Activated T-cell treated with anti-CD3 and anti-CD28 coated beads, Interleukin-2, amount 50 U/mL, for 24 hours (primary cell): ENCODE measurements at regions not wholly inside any gene's neighbourhood (a gene's known extent, or its start where the extent isn't known, plus 50 kb on each side); places are given as distances from the start of the nearest gene placed in this dataset.

Experiments used
- DNase-seq: peaks from one replicate; pipeline ENCODE4 v3.0.0-alpha.2; 2020
- H3K27ac Mint-ChIP-seq: 2 replicates; pipeline ENCODE4 v1.8.0; 2020; ENCODE audit warnings: mild to moderate bottlenecking, mixed read lengths
- H3K27me3 Mint-ChIP-seq: 2 replicates; pipeline ENCODE4 v1.8.0; 2020; ENCODE audit warnings: mixed read lengths
- H3K36me3 Mint-ChIP-seq: 2 replicates; pipeline ENCODE4 v1.8.0; 2020; ENCODE audit warnings: low read depth, mixed read lengths
- H3K4me1 Mint-ChIP-seq: 2 replicates; pipeline ENCODE4 v1.8.0; 2020; ENCODE audit warnings: low read depth, mixed read lengths
- H3K4me3 Mint-ChIP-seq: 2 replicates; pipeline ENCODE4 v1.8.0; 2020; ENCODE audit warnings: mild to moderate bottlenecking, moderate library complexity, mixed read lengths
- H3K9me3 Mint-ChIP-seq: 2 replicates; pipeline ENCODE4 v1.8.0; 2020; ENCODE audit warnings: mixed read lengths

DNA sequence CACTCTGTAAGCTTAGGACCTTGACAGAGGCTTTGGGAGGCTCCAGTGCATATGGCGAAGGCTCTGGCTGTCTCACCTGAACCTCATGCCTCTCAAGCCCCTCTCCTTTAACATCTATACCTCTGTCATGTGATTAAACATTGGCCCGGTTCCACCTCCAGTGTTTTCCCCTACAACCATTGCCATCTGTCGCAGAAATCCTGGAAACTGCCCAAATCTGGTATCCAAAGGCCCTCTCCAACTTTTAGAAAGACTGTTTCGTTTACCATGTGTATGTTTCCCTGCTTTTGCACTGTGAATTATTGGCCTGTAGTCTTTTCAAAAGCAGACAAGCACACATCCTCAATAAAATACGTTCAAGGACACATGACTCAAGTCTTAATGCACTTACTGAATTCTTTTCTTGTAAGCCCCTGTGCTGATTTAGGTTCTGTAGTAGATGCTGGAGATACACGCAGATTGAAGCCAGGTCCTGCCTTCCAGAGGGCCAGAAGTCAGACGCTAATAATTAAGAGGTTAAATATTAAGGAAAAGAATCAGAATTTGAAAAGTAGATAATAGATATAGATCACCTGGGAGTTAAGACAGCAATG is 386.4 kb upstream of the SLC14A2 start:
- Mint-ChIP-seq H3K27ac (no peak overlapping the region), H3K36me3 (no peaks in the 10 kb centered on the region), H3K27me3 (no peaks in the 10 kb centered on the region), H3K9me3 (no peaks in the 10 kb centered on the region), H3K4me3 (no peak overlapping the region), H3K4me1 (no peaks in the 10 kb centered on the region)
- no peak for DNase-seq

DNA sequence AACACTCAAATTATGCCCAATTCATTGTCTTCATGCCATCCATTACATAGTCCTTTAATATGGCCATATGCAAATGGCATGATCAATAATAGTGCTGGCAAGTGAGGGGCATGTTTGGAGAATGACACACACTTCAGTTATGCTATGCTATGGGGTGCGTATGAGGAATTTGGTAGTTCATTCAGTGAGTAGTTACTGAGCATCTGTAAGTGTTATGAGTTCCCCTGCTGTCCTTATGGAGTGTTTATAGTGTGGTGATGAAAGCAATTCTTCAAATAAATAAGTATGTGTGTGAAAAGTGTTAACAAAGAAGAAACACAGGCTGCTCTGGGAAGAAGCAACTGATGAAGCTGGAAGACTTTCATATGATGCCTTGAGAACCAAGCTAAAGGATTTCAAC is 383.7 kb upstream of the SLC14A2 start:
- no peaks in the 10 kb centered on the region for H3K36me3 Mint-ChIP-seq
- no peak overlapping the region for H3K27ac Mint-ChIP-seq
- H3K4me1 Mint-ChIP-seq = no peaks in the 10 kb centered on the region
- DNase-seq = no peak
- H3K9me3 Mint-ChIP-seq = no peaks in the 10 kb centered on the region
- no peaks in the 10 kb centered on the region for H3K27me3 Mint-ChIP-seq
- H3K4me3 Mint-ChIP-seq = no peak overlapping the region

DNA sequence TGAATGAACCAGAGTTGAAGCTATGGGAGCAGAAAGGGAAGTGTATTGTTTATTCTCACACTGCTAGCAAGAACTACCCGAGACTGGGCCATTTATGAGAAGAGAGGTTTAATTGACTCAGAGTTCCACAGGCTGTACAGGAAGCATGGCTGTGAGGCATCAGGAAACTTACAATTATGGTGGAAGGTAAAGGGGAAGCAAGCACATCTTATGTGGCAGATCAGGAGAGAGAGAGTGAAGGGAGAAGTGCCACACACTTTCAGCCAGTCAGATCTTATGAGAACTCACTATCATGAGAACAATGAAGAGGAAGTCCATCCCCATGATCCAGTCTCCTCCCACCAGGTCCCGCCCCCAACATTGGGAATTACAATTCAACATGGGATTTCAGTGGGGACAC is 383.2 kb upstream of the SLC14A2 start:
- Mint-ChIP-seq H3K4me3 (no peak overlapping the region), H3K9me3 (no peaks in the 10 kb centered on the region), H3K27ac (no peak overlapping the region), H3K4me1 (no peaks in the 10 kb centered on the region), H3K36me3 (no peaks in the 10 kb centered on the region), H3K27me3 (no peaks in the 10 kb centered on the region)
- DNase-seq = no peak

DNA sequence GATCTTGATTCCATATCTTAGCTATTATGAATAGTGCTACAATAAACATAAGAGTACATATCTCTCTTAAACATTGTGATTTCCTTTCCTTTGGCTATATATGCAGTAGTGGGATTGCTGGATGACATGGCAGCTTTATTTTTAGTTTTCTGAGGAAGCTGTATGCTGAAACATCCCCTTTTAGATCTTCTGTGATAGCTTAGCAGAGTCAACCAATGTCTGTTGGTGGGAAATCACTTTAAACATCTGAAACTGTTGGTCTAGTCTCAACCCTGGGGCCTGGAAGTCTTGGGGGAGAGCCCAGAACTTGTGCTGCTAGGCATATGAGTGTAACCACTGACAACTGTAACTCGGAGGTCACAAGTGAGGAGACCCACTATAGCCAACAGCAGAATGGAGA is 378.6 kb upstream of the SLC14A2 start:
- DNase-seq = no peak

DNA sequence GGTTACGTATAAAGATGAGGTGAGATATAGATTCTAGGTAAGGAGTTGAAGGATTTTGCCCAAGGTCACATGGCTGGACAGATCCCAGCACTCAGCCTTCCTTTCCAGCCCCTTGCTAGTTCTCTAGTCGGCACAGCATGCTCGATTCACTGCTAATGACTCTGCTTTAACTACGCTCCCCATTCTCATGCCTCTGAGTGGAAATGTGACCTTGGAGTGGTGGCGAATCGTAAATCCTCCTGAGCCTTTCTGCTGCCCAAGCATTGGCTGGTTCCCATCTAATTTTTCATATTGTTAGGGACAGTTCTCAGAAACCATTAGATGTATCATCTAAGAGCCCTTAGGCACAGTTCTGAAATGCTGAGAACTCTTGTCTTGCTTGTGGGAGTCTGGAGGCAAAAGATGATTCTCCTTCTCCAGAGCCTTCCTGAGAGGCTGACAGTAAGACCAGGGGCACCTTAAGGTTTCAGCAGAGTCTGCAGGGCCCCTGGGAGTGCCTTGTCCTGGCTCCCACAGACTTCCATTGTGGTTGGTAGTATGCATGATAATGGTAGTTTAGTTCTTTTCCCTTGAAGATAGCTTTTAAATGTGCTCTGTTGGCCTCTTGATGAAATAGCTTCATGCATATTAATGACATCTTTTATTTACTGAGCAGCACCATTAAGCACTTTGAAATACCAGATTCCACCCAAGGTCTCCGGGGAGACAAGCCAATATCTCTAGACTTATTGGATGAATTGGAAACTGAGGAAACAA is 377.8 kb upstream of the SLC14A2 start:
- Mint-ChIP-seq H3K27ac (no peak overlapping the region), H3K9me3 (no peaks in the 10 kb centered on the region), H3K4me3 (no peak overlapping the region)

More for the DNA sequence above, 378.6 kb upstream of the SLC14A2 start:
- H3K27me3 Mint-ChIP-seq = peaks cover 5% of the 10 kb centered on the region
- H3K27ac Mint-ChIP-seq = no peak overlapping the region
- no peaks in the 10 kb centered on the region for H3K9me3 Mint-ChIP-seq
- H3K36me3 Mint-ChIP-seq = no peaks in the 10 kb centered on the region
- no peaks in the 10 kb centered on the region for H3K4me1 Mint-ChIP-seq
- no peak overlapping the region for H3K4me3 Mint-ChIP-seq

DNA sequence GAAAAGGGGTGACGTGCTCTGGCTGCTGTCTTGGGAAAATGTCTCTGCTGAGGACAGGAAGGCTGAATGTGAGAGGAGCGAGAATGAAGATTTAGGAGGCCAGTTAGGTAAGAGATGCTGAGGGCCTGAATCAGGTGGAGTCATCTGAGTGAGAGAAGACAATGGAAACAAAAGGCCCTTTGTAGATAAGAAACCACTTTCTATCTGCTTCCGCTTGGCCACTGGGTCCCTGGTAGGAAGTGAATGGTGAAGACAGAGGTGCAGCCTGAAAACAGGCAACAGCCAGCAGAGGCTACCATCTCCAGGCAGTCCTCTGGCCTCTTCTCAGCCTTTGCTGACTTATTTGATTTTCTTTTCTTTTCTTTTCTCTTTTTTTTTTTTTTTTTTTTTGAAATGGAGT is 374.0 kb upstream of the SLC14A2 start:
- Mint-ChIP-seq H3K4me3 (no peak overlapping the region), H3K9me3 (no peaks in the 10 kb centered on the region), H3K4me1 (no peaks in the 10 kb centered on the region), H3K27me3 (peaks cover 5% of the 10 kb centered on the region), H3K36me3 (no peaks in the 10 kb centered on the region), H3K27ac (no peak overlapping the region)
- DNase-seq = no peak

More for the DNA sequence above, 377.8 kb upstream of the SLC14A2 start:
- DNase-seq = no peak
- no peaks in the 10 kb centered on the region for H3K36me3 Mint-ChIP-seq
- H3K27me3 Mint-ChIP-seq = peaks cover 5% of the 10 kb centered on the region
- no peaks in the 10 kb centered on the region for H3K4me1 Mint-ChIP-seq

DNA sequence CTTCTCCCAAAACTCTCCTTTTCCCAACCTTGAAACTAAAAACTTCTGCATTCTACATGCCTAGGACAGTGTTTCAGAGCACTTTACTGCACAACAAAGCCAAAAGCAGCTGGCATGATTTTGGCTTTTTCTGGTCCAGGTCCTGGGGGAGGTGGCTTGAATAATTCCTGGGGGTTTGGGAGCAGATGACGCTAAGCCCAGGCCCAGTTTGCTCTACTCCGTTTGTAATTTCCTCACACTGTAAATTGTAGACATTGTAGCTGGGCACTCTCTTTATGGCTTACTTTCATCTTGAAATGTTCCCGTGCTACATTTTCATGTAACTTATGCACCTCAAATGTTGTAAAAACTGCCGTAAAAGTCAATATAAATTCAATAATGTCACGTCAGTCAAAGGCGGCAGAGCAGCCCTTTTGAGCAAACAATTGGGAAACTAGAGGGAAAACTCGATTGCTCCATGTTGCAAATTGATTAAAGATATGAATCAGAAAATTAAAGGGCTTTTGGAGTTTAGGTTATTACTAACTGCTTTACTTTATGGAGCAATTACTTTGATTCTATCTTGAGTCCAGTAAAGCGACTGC is 373.2 kb upstream of the SLC14A2 start:
- peaks cover 5% of the 10 kb centered on the region for H3K27me3 Mint-ChIP-seq

DNA sequence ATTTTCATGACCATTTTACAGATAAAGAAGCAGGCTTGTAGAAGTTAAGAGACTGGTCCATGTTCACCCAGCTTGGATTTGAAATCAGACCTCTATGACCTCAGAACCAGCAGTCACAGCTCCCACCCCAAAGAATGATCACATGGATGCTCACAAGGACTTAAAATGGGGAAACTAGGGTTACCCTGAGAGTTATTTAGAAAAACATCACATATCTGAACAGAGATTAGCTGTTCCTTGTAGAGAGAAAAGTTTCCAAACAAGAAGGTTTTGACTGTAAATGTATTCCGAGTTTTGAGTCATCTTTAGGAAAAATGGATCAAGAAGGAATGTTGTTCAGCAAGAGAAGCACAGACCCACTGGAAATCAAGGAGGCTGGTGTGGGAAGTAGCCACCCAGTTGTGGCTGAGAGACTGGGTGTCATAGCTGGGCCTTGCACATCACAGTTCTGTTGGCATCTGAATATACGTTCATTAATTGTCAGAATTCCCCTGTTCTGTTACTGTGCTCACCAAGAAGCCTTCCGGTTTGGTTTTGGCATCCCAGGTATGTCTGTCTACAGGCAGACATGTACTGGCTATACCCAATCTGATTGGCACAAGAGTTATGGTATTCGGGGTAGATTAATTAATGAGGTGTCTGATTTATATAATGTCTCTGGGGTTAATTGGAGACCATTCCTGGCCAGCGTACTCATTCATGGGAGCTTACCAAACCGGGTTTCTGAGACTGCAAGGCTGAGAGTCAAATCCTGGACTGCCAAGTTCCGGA is 371.8 kb upstream of the SLC14A2 start:
- Mint-ChIP-seq H3K9me3 (no peaks in the 10 kb centered on the region), H3K4me3 (no peak overlapping the region), H3K36me3 (no peaks in the 10 kb centered on the region)

More for the DNA sequence above, 373.2 kb upstream of the SLC14A2 start:
- H3K36me3 Mint-ChIP-seq = no peaks in the 10 kb centered on the region
- H3K4me1 Mint-ChIP-seq = no peaks in the 10 kb centered on the region
- no peaks in the 10 kb centered on the region for H3K9me3 Mint-ChIP-seq
- no peak for DNase-seq
- no peak overlapping the region for H3K27ac Mint-ChIP-seq
- no peak overlapping the region for H3K4me3 Mint-ChIP-seq

DNA sequence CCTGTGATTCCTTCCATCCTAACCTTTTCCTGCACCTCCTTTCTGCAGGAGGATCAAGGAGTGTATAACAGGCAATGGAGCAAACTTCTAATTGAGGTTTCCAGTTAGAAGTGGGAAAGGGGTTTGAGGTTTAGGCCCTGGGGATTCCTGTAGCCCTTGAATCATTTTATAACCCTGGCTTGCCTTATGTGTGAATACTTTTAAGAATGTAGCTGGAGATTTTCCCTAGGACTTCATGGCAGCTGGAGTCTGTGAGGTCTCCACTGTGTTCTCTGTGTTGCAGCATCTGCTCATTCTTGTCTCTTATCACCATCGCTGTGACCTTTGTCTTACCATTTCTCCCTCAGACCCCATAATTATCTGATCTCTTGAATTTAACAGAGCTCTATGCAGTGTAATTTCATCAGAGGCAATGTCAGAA is 370.2 kb upstream of the SLC14A2 start:
- no peaks in the 10 kb centered on the region for H3K4me1 Mint-ChIP-seq
- DNase-seq = no peak
- H3K27ac Mint-ChIP-seq = no peak overlapping the region
- no peaks in the 10 kb centered on the region for H3K9me3 Mint-ChIP-seq
- peaks cover 17% of the 10 kb centered on the region for H3K27me3 Mint-ChIP-seq
- no peak overlapping the region for H3K4me3 Mint-ChIP-seq
- H3K36me3 Mint-ChIP-seq = no peaks in the 10 kb centered on the region

More for the DNA sequence above, 371.8 kb upstream of the SLC14A2 start:
- H3K27ac Mint-ChIP-seq = no peak overlapping the region
- H3K4me1 Mint-ChIP-seq = no peaks in the 10 kb centered on the region
- peaks cover 9% of the 10 kb centered on the region for H3K27me3 Mint-ChIP-seq
- DNase-seq = no peak

DNA sequence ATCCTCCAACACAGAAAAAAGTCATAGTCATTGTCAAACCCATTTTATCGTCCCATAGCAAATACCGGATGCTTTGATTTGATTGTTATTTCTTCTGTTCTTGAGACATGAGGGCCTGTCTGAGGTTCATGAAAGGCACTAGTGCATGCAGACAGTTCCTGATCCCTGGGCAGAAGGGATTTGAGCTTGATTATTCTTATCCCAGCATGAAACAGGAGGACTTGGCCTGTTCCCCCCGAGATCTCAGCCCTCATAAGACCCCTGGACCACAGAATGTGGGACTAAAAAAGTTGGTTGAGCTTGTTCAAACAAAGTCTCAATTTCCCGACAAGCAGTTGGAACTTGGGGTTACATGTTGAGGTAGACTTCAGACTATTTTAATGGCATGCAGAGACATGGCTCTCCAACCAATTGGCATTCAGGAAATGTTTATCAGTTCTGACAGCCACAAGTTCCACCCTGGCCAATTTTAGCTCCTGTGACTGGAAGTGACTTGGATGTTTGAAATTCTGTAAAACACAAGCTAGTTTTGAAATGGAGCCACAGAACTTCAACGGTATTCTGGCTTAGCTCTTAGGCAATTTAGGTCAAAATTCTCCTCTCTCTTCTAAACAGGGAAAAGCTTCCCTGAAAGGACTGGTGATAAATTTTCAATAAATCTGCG is 366.9 kb upstream of the SLC14A2 start:
- H3K9me3 Mint-ChIP-seq = no peaks in the 10 kb centered on the region
- H3K36me3 Mint-ChIP-seq = no peaks in the 10 kb centered on the region
- H3K27ac Mint-ChIP-seq = no peak overlapping the region
- DNase-seq = no peak
- H3K4me1 Mint-ChIP-seq = no peaks in the 10 kb centered on the region
- H3K4me3 Mint-ChIP-seq = no peak overlapping the region
- H3K27me3 Mint-ChIP-seq = peaks cover 14% of the 10 kb centered on the region

DNA sequence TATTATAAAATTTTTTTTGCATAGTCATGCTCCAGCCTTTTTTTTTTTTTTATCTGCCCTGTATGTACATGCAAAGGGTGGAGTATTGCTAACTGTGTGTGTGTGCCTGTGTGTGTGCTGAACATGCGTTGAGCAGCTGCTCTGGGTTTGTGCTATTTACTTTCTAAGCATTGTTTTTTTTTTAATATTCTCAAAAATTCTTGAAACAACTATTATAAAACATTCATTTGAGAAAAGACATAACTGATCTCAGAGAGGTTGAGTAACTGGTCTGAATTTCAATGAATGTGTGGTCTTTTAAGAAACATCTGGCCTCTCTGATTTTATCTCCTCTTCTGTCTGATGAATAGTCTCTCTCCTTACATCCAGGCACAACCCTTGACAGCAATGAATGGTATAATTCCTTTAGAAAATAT is 366.0 kb upstream of the SLC14A2 start:
- H3K27me3 Mint-ChIP-seq = peaks cover 14% of the 10 kb centered on the region
- no peak for DNase-seq
- H3K9me3 Mint-ChIP-seq = no peaks in the 10 kb centered on the region
- H3K4me1 Mint-ChIP-seq = no peaks in the 10 kb centered on the region
- H3K4me3 Mint-ChIP-seq = no peak overlapping the region
- no peaks in the 10 kb centered on the region for H3K36me3 Mint-ChIP-seq
- H3K27ac Mint-ChIP-seq = no peak overlapping the region

DNA sequence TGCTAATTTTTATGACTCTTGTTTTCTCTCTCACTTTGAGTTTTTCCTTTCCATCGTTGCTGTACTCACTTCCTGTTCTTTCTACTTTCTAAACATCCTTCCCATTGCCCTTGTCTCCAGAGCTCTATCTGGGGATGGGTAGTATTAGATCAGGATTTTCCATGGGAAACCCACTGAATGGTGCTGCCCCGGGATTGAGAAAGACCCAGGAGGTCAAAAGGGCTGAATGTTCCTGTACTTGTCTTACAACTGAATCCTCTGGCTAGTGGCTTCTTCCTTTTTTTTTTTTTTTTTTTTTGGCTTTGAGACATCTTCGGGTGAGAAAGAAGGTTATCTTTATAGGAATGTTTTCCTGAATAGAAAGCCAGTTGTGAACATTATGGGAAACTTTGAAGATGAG is 364.8 kb upstream of the SLC14A2 start:
- Mint-ChIP-seq H3K4me1 (no peaks in the 10 kb centered on the region), H3K9me3 (no peaks in the 10 kb centered on the region), H3K27ac (no peak overlapping the region), H3K4me3 (no peak overlapping the region), H3K27me3 (peaks cover 14% of the 10 kb centered on the region), H3K36me3 (no peaks in the 10 kb centered on the region)
- no peak for DNase-seq

DNA sequence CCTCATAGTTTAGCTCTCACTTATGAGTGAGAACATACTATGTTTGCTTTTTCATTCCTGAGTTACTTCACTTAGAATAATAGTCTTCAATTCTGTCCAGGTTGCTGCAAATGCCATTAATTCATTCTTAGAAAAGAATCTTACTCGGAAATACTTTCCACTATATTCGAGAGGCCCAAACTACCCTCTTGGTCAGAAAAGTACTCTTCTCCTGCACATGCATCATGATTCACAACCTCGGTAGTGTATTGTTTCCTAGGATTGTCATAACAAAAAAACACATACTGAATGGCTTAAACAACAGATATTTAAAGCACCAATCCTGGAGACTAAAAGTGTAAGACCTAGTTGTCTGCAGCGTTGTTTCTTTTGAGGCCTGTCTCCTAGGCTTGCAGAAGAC is 364.0 kb upstream of the SLC14A2 start:
- H3K27me3 Mint-ChIP-seq = peaks cover 14% of the 10 kb centered on the region

DNA sequence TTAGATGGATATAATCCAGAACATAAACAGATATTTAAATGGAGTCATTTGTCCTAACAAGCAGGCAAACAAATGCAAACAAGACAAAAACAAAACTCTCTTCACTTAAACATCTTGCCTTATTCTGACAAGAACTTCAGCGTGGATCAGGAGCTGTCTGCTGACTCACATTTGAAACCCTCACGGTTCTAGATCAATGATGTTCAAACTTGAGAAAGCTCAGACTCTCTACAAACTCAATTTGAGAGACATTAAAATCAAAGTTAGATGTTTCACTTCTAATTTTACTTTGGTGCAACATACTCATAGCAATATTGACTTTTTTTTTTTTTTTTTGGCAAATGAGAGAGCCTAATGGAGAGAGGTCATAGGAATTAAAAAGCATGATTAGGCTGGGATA is 362.8 kb upstream of the SLC14A2 start:
- Mint-ChIP-seq H3K4me1 (no peaks in the 10 kb centered on the region), H3K36me3 (no peaks in the 10 kb centered on the region), H3K4me3 (no peak overlapping the region), H3K27ac (no peak overlapping the region), H3K27me3 (peaks cover 14% of the 10 kb centered on the region), H3K9me3 (no peaks in the 10 kb centered on the region)
- no peak for DNase-seq

More for the DNA sequence above, 364.0 kb upstream of the SLC14A2 start:
- no peak for DNase-seq
- Mint-ChIP-seq H3K36me3 (no peaks in the 10 kb centered on the region), H3K4me1 (no peaks in the 10 kb centered on the region), H3K27ac (no peak overlapping the region), H3K4me3 (no peak overlapping the region), H3K9me3 (no peaks in the 10 kb centered on the region)
